Mucosa of descending colon (tissue), 3 donors: ENCODE measurements at regions not wholly inside any gene's neighbourhood (a gene's known extent, or its start where the extent isn't known, plus 50 kb on each side); places are given as distances from the start of the nearest gene placed in this dataset.
"Not testable (repeated sequence)": the region's sequence is repeated elsewhere in the genome, so short reads cannot be mapped to it uniquely, and the experiment has no call there.

ENCODE experiments used
- ATAC-seq: fragments of 200-7000 bp; cut with Tn5 transposase; one replicate; pipeline ENCODE4 v1.9.1; 2020; ENCODE audit warnings: mild to moderate bottlenecking, moderate library complexity
- DNase-seq, 3 donors: peaks; one replicate each; pipeline ENCODE4 v3.0.0-alpha.2; 2020
- H3K36me3 ChIP-seq: fragments of 200-600 bp; one replicate; pipeline ENCODE4 v1.8.0; 2021; ENCODE audit warnings: low read depth, mild to moderate bottlenecking
- H3K4me1 ChIP-seq: fragments of 200-600 bp; one replicate; pipeline ENCODE4 v1.8.0; 2021; ENCODE audit warnings: low read depth, mild to moderate bottlenecking
- H3K4me3 ChIP-seq: fragments of 200-600 bp; one replicate; pipeline ENCODE4 v1.8.0; 2021; ENCODE audit warnings: mild to moderate bottlenecking
- H3K9me3 ChIP-seq: fragments of 200-600 bp; one replicate; pipeline ENCODE4 v1.8.0; 2021; ENCODE audit warnings: mild to moderate bottlenecking
- CTCF ChIP-seq: fragments of 200-600 bp; IDR thresholded peaks from one replicate; pipeline ENCODE4 v1.8.0; 2022; ENCODE audit warnings: antibody characterized with exemption, mild to moderate bottlenecking
- intact Hi-C, 2 donors: fragments of 100-400 bp; cut with DNase I in 1 of 2; cut with micrococcal nuclease in 1 of 2; formaldehyde crosslinking; loops; one replicate each; pipeline versions ENCODE4 v1.11.0 to v1.11.1; 2022; cut with DNase I, micrococcal nuclease
- donor health status: DM: no; HTN: no; CAD: no; lungs with moderate emphysema.
- donor health status: DM: no; HTN: no; CAD: no.
- donor health status: DM: no; HTN: yes; CAD: no.

- Histone ChIP-seq H3K9me3 (no peaks in the 10 kb centered on the region), H3K36me3 (no peaks in the 10 kb centered on the region), H3K4me1 (no peaks in the 10 kb centered on the region), H3K4me3 (no peak overlapping the region)
- TF ChIP-seq CTCF = no peak
- DNase-seq (no peak), ATAC-seq (no peak)
- intact Hi-C loops = no loop called here
Observed at GRCh38 chr2:207231106-207231865, 65.5 kb upstream of the KLF7 start.

GRCh38 chr2:207231967-207232366 lies 66.2 kb upstream of the KLF7 start:
- Histone ChIP-seq H3K36me3 (no peaks in the 10 kb centered on the region), H3K4me1 (no peaks in the 10 kb centered on the region), H3K4me3 (no peak overlapping the region), H3K9me3 (no peaks in the 10 kb centered on the region)
- intact Hi-C loops = no loop called here
- ATAC-seq (no peak), DNase-seq (no peak)
- no peak for TF ChIP-seq CTCF

GRCh38 chr2:207233141-207233540 lies 67.4 kb upstream of the KLF7 start:
- DNase-seq, H3K9me3 ChIP-seq, intact Hi-C loops, ATAC-seq, H3K36me3 ChIP-seq, H3K4me3 ChIP-seq, H3K4me1 ChIP-seq: not testable (repeated sequence)

- Histone ChIP-seq H3K4me3 (no peak overlapping the region), H3K36me3 (no peaks in the 10 kb centered on the region), H3K4me1 (no peaks in the 10 kb centered on the region), H3K9me3 (no peaks in the 10 kb centered on the region)
- no peak for ATAC-seq
- TF ChIP-seq CTCF = no peak
- DNase-seq = no peak
- intact Hi-C loops = no loop called here
Observed at GRCh38 chr2:207233731-207234130, 68.0 kb upstream of the KLF7 start.

GRCh38 chr2:207235621-207236020 lies 69.9 kb upstream of the KLF7 start:
- intact Hi-C loops = no loop called here
- no peaks in the 10 kb centered on the region for H3K36me3 ChIP-seq
- no peak for ATAC-seq
- no peaks in the 10 kb centered on the region for H3K9me3 ChIP-seq
- H3K4me1 ChIP-seq = no peaks in the 10 kb centered on the region
- DNase-seq = no peak
- no peak for TF ChIP-seq CTCF
- no peak overlapping the region for H3K4me3 ChIP-seq

GRCh38 chr2:207236156-207236935 lies 70.6 kb upstream of the KLF7 start:
- intact Hi-C loops = no loop called here
- Histone ChIP-seq H3K36me3 (no peaks in the 10 kb centered on the region), H3K4me1 (no peaks in the 10 kb centered on the region), H3K9me3 (no peaks in the 10 kb centered on the region), H3K4me3 (no peak overlapping the region)
- ATAC-seq (no peak), DNase-seq (no peak)
- no peak for TF ChIP-seq CTCF
